ENCODE measurements at regions not wholly inside any gene's neighbourhood (a gene's known extent, or its start where the extent isn't known, plus 50 kb on each side); places are given as distances from the start of the nearest gene placed in this dataset.

- WGBS: 0% methylated on average over 1 of the region's 1 CpG
- intact Hi-C loops (cut with DNase I): no loop called here
- DNase-seq (ENCODE audit: extremely low spot score): no peak
Measured at GRCh38 chr6:112851146-112851545, 504.0 kb downstream of the RFPL4B start.

GRCh38 chr6:112853162-112853561 is 506.0 kb downstream of the RFPL4B start:
- Histone ChIP-seq H3K4me3 (no peak overlapping the region), H3K27ac (replicated peaks in 1 of 4) (no peak overlapping the region), H3K9me3 (no peaks in the 10 kb centered on the region), H3K4me1 (no peaks in the 10 kb centered on the region), H3K36me3 (no peaks in the 10 kb centered on the region), H3K27me3 (no peaks in the 10 kb centered on the region)
- DNase-seq (ENCODE audit: extremely low spot score): no peak
- WGBS: 98% methylated on average over 2 of the region's 2 CpGs
- intact Hi-C loops (cut with DNase I): no loop called here
- TF ChIP-seq EP300 (IDR thresholded peaks at IDR 0.05) (no peak), CTCF (IDR thresholded peaks at IDR 0.05) (no peak), POLR2AphosphoS5 (IDR thresholded peaks at IDR 0.05) (no peak), POLR2A (IDR thresholded peaks at IDR 0.05; ENCODE audit: low read depth) (no peak)

More at GRCh38 chr6:112851146-112851545, 504.0 kb downstream of the RFPL4B start:
- Histone ChIP-seq H3K27me3 (no peaks in the 10 kb centered on the region), H3K4me3 (no peak overlapping the region), H3K27ac (replicated peaks in 1 of 4) (no peak overlapping the region), H3K9me3 (no peaks in the 10 kb centered on the region), H3K4me1 (no peaks in the 10 kb centered on the region), H3K36me3 (no peaks in the 10 kb centered on the region)
- no peak for TF ChIP-seq POLR2A (IDR thresholded peaks at IDR 0.05; ENCODE audit: low read depth)
- no peak for TF ChIP-seq POLR2AphosphoS5 (IDR thresholded peaks at IDR 0.05)
- no peak for TF ChIP-seq CTCF (IDR thresholded peaks at IDR 0.05)
- TF ChIP-seq EP300 (IDR thresholded peaks at IDR 0.05): no peak

GRCh38 chr6:112863753-112864152 is 516.6 kb downstream of the RFPL4B start:
- Histone ChIP-seq H3K36me3 (no peaks in the 10 kb centered on the region), H3K27me3 (no peaks in the 10 kb centered on the region), H3K9me3 (no peaks in the 10 kb centered on the region), H3K4me3 (no peak overlapping the region), H3K27ac (replicated peaks in 1 of 4) (no peak overlapping the region), H3K4me1 (no peaks in the 10 kb centered on the region)
- 97% methylated on average over 1 of the region's 1 CpG for WGBS
- TF ChIP-seq CTCF (IDR thresholded peaks at IDR 0.05) (no peak), POLR2AphosphoS5 (IDR thresholded peaks at IDR 0.05) (no peak), EP300 (IDR thresholded peaks at IDR 0.05) (no peak), POLR2A (IDR thresholded peaks at IDR 0.05; ENCODE audit: low read depth) (no peak)
- no peak for DNase-seq (ENCODE audit: extremely low spot score)
- intact Hi-C loops (cut with DNase I): no loop called here

DNA sequence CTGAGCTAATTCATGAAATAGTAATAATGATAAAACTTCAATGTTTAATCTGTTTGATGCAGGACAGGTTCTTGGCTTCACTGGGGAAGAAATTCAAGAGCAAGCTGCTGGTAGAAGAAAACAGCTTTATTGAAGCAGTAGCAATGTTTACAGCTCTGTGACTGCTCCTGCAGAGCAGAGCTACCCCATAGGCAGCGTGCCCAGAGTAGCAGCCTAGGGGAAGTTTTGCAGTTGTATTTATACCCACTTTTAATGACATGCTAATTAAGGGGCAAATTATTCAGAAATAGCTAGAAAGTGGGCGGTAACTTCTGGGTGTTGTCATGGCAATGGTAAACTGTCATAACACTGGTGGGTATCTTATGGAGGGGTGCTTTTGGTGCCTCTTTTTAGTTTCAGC is 518.0 kb downstream of the RFPL4B start:
- Histone ChIP-seq H3K27me3 (no peaks in the 10 kb centered on the region), H3K4me3 (no peak overlapping the region), H3K36me3 (no peaks in the 10 kb centered on the region), H3K27ac (replicated peaks in 1 of 4) (no peak overlapping the region), H3K4me1 (no peaks in the 10 kb centered on the region), H3K9me3 (peaks cover 0 to 11% (median 7%) of the 10 kb centered on the region in 4 donors)
- intact Hi-C loops (cut with DNase I): no loop called here
- TF ChIP-seq EP300 (IDR thresholded peaks at IDR 0.05) (no peak), POLR2AphosphoS5 (IDR thresholded peaks at IDR 0.05) (no peak), CTCF (IDR thresholded peaks at IDR 0.05) (no peak), POLR2A (IDR thresholded peaks at IDR 0.05; ENCODE audit: low read depth) (no peak)
- 42% methylated on average over 2 of the region's 2 CpGs for WGBS
- no peak for DNase-seq (ENCODE audit: extremely low spot score)

- H3K27me3 ChIP-seq: no peaks in the 10 kb centered on the region
- TF ChIP-seq POLR2AphosphoS5 (IDR thresholded peaks at IDR 0.05) (no peak), POLR2A (IDR thresholded peaks at IDR 0.05; ENCODE audit: low read depth) (no peak), EP300 (IDR thresholded peaks at IDR 0.05) (no peak), CTCF (IDR thresholded peaks at IDR 0.05) (no peak)
- intact Hi-C loops (cut with DNase I): no loop called here
- WGBS: 100% methylated on average over 1 of the region's 1 CpG
- DNase-seq (ENCODE audit: extremely low spot score): no peak
- no peak overlapping the region for H3K4me3 ChIP-seq
- H3K9me3 ChIP-seq: peaks cover 0 to 16% (median 5%) of the 10 kb centered on the region in 4 donors
- no peaks in the 10 kb centered on the region for H3K36me3 ChIP-seq
- no peak overlapping the region for H3K27ac ChIP-seq (replicated peaks in 1 of 4)
- H3K4me1 ChIP-seq: peaks cover 0 to 15% (median 12%) of the 10 kb centered on the region in 4 donors
Measured at GRCh38 chr6:112874881-112875280, 527.8 kb downstream of the RFPL4B start.
